GM12892 (cell line): ENCODE measurements at regions not wholly inside any gene's neighbourhood (a gene's known extent, or its start where the extent isn't known, plus 50 kb on each side); places are given as distances from the start of the nearest gene placed in this dataset.
"Not testable (repeated sequence)": the region's sequence is repeated elsewhere in the genome, so short reads cannot be mapped to it uniquely, and the experiment has no call there.

Experiments used
- DNase-seq: peaks from one replicate; pipeline ENCODE4 v3.0.0; 2011; ENCODE audit not compliant: insufficient read length
- FAIRE-seq: peaks from 2 replicates; lab custom pipeline; 2011; peaks lifted over from hg19 to GRCh38; lab: Jason Lieb, UNC
- POLR2A ChIP-seq: IDR thresholded peaks from 2 replicates; pipeline ENCODE4 v1.6.1; 2011; ENCODE audit warnings: low read depth, low read length, control low read depth
- POLR2AphosphoS5 ChIP-seq: IDR thresholded peaks from 2 replicates; pipeline ENCODE4 v1.6.1; 2011; ENCODE audit warnings: low read depth, low read length, control low read depth
- TAF1 ChIP-seq: IDR thresholded peaks from 2 replicates; pipeline ENCODE4 v1.6.1; 2011; ENCODE audit warnings: low read depth, mild to moderate bottlenecking, control low read depth, low read length, borderline replicate concordance

DNA sequence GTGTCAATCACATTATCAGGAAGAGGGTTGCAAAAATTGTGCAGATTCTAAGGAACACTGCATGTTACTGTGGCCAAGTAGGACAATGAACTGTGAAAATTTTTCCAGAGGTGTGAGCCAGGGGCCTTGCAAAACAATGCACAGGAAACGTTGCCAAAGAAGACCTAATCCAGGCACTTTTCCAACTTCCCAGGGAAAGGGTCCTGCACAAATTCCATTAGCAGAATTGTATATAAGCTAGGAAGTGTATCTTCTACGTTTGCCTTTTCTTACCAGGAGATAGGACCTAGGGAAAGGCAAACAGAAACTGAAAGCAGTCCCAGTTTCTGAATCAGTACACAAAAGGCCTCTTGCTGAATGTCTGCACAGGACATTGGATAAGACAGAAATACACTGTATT is 1888.3 kb upstream of the CELF4 start:
- no peak for TF ChIP-seq POLR2AphosphoS5
- no peak for TF ChIP-seq TAF1
- TF ChIP-seq POLR2A, result no peak
- FAIRE-seq (no peak), DNase-seq (no peak)

DNA sequence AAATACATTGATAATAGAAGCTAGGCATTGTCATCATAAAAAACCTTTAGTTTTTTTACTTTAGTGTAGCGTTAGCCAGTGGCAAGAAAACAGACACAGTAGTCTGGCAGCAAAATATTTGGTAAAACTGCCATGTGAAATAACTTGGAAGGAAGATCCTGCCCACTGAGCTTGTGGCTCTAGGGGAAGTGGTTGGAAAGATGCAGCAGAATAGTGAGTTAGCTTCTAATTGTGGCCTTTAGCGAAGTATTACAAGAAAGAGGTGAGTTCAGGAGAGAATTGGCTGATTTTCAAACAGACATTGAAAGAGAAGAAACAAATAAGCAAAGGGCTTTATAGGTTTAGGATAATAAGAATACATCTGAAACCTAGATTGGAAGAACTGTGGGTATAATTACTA is 1887.8 kb upstream of the CELF4 start:
- no peak for TF ChIP-seq POLR2A
- TF ChIP-seq TAF1, result no peak
- TF ChIP-seq POLR2AphosphoS5, result no peak
- DNase-seq, result no peak
- FAIRE-seq, result no peak

DNA sequence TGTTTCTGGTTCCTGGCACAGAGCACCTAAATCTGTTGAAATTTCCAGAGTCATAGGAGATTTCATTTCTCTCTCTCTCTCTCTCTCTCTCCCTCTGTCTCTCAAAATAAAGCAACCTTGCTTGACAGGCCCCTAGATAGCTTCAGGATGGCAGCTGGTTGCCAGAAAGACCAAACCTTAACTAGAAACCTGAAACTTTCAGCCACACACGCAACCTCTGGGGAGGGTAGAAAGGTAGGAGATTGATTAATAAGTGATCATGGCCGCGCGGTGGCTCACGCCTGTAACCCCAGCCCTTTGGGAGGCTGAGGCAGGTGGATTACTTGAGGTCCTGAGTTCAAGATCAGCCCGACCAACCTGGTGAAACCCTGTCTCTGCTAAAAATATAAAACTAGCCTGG is 1885.4 kb upstream of the CELF4 start:
- no peak for DNase-seq
- TF ChIP-seq POLR2A (no peak), POLR2AphosphoS5 (no peak), TAF1 (no peak)
- no peak for FAIRE-seq

DNA sequence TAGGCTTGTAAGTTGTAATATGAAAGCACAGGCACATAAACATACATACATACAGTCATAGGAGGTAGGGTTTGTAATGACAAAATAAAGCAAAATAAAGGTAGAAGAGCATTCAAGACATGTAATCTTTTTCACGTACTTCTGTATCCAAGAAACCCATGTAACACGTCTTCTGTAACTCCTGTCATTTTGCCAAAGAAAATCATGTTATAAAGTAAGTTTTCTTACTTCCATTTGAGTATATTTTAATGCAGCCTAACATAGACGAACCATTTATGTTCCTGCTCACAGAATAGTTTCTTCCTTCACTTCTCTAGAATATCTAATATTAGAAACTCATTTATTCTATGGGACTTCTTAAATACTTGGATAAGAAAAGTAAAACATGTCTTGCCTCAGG is 1884.0 kb upstream of the CELF4 start:
- DNase-seq, result no peak
- TF ChIP-seq POLR2A (no peak), TAF1 (no peak), POLR2AphosphoS5 (no peak)
- no peak for FAIRE-seq

DNA sequence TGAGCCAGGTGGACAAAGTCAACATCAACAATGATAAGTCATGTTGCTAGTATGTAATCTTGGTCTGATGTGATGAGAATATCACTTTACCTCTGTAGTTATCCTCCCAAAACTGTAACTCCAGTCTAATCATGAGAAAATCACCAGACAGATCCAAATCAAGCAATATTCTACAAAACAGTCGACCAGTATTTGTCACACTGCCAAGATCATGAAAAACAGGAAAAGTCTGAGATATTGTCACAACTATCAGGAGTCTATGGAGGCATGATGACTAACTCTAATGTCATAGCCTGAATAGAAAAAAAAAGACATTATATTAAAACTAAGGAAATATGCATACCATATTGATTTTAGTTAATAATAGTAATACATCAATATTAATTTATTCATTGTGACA is 1883.3 kb upstream of the CELF4 start:
- DNase-seq, result no peak

DNA sequence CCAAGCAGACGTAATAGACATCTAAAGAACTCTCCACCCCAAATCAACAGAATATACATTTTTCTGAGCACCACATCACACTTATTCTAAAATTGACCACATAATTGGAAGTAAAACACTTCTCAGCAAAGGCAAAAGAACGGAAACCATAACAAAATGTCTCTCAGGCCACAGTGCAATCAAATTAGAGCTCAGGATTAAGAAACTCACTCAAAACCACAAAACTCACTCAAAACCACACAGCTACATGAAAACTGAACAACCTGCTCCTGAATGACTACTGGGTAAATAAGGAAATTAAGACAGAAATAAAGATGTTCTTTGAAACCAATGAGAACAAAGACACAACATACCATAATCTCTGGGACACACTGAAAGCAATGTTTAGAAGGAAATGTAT is 1879.4 kb upstream of the CELF4 start:
- DNase-seq, FAIRE-seq: not testable (repeated sequence)

More for the DNA sequence above, 1883.3 kb upstream of the CELF4 start:
- no peak for TF ChIP-seq TAF1
- no peak for TF ChIP-seq POLR2A
- TF ChIP-seq POLR2AphosphoS5, result no peak
- FAIRE-seq, result no peak

DNA sequence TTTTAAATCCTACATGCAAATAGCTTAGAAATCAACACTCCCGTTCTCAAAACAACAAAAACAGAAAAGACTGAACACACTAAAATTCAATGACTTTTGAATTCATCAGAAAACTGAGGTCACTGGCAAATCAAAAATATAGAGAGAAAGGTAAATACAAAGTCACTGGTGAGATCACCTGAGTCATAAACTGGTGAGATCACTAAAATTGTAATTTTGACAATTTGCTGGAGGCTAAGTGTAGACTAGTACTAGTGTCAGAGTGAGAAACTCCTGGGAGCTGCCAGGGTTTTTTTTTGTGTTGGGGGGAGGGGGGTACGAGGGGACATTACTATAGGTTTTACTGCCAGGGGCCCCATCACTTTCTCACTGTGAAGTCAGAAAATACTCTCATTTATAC is 1876.0 kb upstream of the CELF4 start:
- DNase-seq (no peak), FAIRE-seq (no peak)

DNA sequence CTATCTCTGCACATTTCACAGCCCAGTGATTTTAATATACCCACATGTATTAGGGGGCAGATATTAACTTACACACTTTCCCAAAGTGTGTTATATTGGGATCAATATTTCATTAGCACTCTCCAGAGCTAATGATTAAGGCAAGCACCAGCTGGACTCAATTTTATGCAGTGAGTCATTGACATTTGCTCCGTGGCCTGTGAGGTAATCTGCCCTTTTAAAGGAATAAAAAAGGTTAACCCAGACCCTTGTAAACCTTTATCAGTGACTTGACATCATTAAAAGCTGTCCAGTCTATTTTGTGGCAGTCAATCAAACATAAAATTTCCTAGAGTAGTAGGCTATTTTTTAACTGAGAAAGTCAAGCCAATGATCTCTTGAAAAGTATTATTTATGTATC is 1870.4 kb upstream of the CELF4 start:
- FAIRE-seq, result no peak
- DNase-seq, result no peak
- TF ChIP-seq TAF1 (no peak), POLR2A (no peak), POLR2AphosphoS5 (no peak)

More for the DNA sequence above, 1876.0 kb upstream of the CELF4 start:
- no peak for TF ChIP-seq POLR2A
- TF ChIP-seq POLR2AphosphoS5, result no peak
- TF ChIP-seq TAF1, result no peak

DNA sequence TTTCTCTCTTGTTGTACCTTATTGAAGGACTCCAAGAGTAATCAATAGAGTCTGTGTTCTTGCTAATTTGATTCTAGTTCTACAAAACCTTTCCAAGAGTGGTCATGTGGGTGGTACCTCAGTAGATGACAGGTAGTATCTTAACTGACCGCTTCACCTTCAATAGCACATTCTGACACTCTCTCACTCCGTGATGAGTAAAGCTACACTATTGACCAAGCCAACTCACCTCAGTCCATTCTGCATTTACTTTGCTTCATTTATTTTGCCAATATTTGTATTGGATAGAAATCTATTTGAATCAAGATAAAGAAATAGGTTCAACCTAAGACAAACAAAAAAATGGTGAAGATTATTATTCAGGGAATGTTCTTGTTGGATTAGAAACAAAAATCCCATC is 1869.6 kb upstream of the CELF4 start:
- no peak for DNase-seq
- TF ChIP-seq TAF1, result no peak
- TF ChIP-seq POLR2A, result no peak
- TF ChIP-seq POLR2AphosphoS5, result no peak
- FAIRE-seq, result no peak

DNA sequence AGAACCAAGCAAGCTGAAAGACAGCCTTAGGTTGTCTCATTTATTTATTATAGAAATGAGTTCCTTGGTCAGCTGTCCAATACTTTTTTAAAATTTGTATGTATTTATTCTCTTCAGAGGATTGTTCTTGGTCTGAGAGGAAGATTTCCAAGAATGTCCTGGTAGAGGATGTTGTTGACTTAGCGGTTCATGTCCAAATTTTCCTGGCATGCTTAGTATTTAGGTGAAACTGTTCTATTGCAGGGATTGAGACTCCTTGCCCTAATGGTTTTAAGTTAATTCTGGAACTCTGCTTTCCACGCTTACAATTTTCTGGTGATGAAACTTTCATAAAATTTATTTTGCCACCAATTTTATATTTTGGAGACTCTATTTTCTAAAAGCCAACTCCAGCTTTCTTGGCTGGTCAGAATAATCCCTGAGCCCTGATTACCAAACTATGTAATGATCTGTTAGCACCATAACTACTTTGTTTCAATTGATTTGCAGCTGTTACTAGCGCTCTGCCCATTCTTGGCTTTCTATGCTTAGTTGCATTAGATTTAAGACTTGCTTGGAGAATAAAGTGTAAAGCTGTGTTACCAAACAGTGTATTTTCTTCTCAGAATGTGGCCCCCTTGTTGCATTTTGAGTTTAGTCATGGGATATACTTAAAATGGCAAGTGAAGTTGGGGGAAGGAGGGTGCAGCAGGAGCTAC is 1868.8 kb upstream of the CELF4 start:
- TF ChIP-seq POLR2A (no peak), TAF1 (no peak), POLR2AphosphoS5 (no peak)
- DNase-seq (no peak), FAIRE-seq (no peak)

DNA sequence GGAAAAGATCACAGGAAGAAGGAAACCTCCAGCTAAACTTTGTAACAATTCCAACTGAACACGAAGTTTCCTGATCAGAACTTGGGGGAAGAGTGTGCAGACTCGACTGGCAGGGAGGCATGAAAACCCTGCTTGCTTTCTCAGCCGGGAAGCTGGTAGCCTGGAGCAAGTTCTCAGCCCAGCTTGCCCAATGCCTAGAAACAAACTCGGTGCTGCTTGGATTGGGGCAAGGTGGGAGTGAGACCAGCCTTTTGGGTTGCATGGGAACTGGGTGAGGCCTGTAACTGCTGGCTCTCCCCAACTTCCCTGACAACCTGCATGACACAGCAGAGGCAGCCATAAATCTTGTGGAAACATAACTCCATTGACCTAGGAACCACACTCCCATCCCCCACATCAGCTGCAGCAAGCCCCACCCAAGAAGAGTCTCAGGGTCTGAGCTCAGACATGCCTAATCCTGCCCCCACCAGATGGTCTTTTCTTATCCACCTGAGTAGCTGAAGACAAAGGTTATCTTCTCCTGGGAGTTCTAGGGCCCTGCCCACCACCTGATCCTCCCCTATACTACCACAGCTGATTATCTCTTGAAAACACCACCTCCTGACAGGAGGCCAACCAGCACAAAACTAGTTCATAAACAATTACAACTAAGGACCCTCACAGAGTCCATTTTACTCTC is 1859.7 kb upstream of the CELF4 start:
- DNase-seq, result no peak
- TF ChIP-seq POLR2AphosphoS5 (no peak), TAF1 (no peak), POLR2A (no peak)
- no peak for FAIRE-seq

DNA sequence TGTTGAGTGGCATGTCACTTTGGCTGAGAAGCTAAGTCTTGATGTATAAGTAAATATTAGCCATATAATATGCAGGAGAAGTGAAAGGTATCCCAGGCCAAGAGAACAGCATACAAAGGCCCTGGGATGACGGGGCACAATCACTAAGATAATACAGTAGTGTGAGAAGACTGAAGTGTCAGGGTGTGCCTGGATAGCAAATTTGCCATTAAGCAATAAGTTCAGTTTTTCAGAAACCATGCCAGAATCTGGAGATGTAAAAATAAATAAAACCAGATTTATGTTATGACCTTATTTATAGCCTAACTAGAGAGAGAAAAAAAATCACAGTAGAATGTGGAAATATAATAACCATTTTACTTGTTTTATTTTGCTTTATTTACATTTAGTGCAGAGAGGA is 1858.7 kb upstream of the CELF4 start:
- no peak for DNase-seq
- TF ChIP-seq TAF1, result no peak
- TF ChIP-seq POLR2AphosphoS5, result no peak
- TF ChIP-seq POLR2A, result no peak
- no peak for FAIRE-seq
